Endothelial cell of umbilical vein (primary cell): ENCODE measurements at regions not wholly inside any gene's neighbourhood (a gene's known extent, or its start where the extent isn't known, plus 50 kb on each side); places are given as distances from the start of the nearest gene placed in this dataset.

Source experiments
- BruUV-seq: library from RNA; stranded (reverse); fragments of 400-500 nt; replicated peaks from 2 replicates; lab custom pipeline; 2021; lab: Mats Ljungman, UMichigan
- CTCF ChIA-PET: fragments of 300-600, 350-600 bp; sonication (Branson Sonifier 250); formaldehyde crosslinking; loops from one replicate; lab custom pipeline; 2021; ENCODE audit warnings: antibody characterized with exemption, inconsistent platforms; lab: Charles Lee
- POLR2A ChIA-PET: fragments of 300-600, 350-600 bp; sonication (Branson Sonifier 250); formaldehyde crosslinking; loops from one replicate; lab custom pipeline; 2021; ENCODE audit warnings: antibody characterized with exemption, inconsistent platforms; lab: Charles Lee
- DNase-seq: peaks from one replicate; pipeline ENCODE4 v3.0.0-alpha.2; 2011; ENCODE audit warnings: low read depth, low spot score
- FAIRE-seq: peaks from 2 replicates; lab custom pipeline; 2011; peaks lifted over from hg19 to GRCh38; lab: Jason Lieb, UNC
- H2AFZ ChIP-seq: 2 replicates; pipeline ENCODE4 v1.6.0; 2012; ENCODE audit warnings: low read depth, low read length, control low read depth, inconsistent platforms
- H3K27ac ChIP-seq: 2 replicates; pipeline ENCODE4 v1.5.1; 2011; ENCODE audit warnings: low read depth, mild to moderate bottlenecking, control low read depth, low read length, moderate library complexity; ENCODE audit not compliant: insufficient read depth
- H3K27me3 ChIP-seq, 2 experiments: 2 replicates each; pipeline versions ENCODE4 v1.6.0 to v1.6.1; 2011; ENCODE audit warnings: low read length in 2 of 2, mixed read lengths in 1 of 2; ENCODE audit not compliant: control insufficient read depth in 2 of 2, insufficient read depth in 2 of 2
- H3K36me3 ChIP-seq, 2 experiments: 2 replicates in 1 of 2; 3 replicates in 1 of 2; pipeline ENCODE4 v1.5.1; 2011; ENCODE audit warnings: low read length in 2 of 2, mild to moderate bottlenecking in 1 of 2, moderate library complexity in 1 of 2; ENCODE audit not compliant: control insufficient read depth in 2 of 2, insufficient read depth in 2 of 2; ENCODE audit errors: extremely low read depth in 1 of 2
- H3K4me1 ChIP-seq: 3 replicates; pipeline ENCODE4 v1.5.1; 2011; ENCODE audit warnings: mild to moderate bottlenecking, low read length; ENCODE audit not compliant: control insufficient read depth, insufficient read depth; ENCODE audit errors: extremely low read depth
- H3K4me2 ChIP-seq: 2 replicates; pipeline ENCODE4 v1.6.1; 2011; ENCODE audit warnings: low read length, control low read depth, mixed read lengths; ENCODE audit not compliant: insufficient read depth
- H3K4me3 ChIP-seq, 3 experiments: fragments of 200-600 bp in 1 of 3; sonication (generic), shearing (Covaris generic) in 1 of 3; replicated peaks in 1 of 3; 2 replicates each; pipeline ENCODE4 v1.5.1; 2011 to 2016; ENCODE audit warnings: control low read depth in 3 of 3, low read length in 3 of 3, mild to moderate bottlenecking in 2 of 3, inconsistent platforms in 1 of 3, low read depth in 1 of 3, moderate library complexity in 1 of 3; ENCODE audit not compliant: insufficient read depth in 1 of 3
- H3K79me2 ChIP-seq: 2 replicates; pipeline ENCODE4 v1.6.0; 2012; ENCODE audit warnings: low read length, inconsistent platforms; ENCODE audit not compliant: control insufficient read depth, insufficient read depth
- H3K9ac ChIP-seq: replicated peaks from 2 replicates; pipeline ENCODE3; 2011; ENCODE audit warnings: low read length, control low read depth; ENCODE audit not compliant: insufficient read depth; ENCODE audit errors: extremely low read depth
- H3K9me1 ChIP-seq: replicated peaks from 3 replicates; pipeline ENCODE4 v1.6.0; 2011; ENCODE audit warnings: mild to moderate bottlenecking, low read length; ENCODE audit not compliant: control insufficient read depth, insufficient read depth; ENCODE audit errors: extremely low read depth
- H3K9me3 ChIP-seq: replicated peaks from 2 replicates; pipeline ENCODE4 v1.5.1; 2012; ENCODE audit warnings: low read length, inconsistent platforms; ENCODE audit not compliant: control insufficient read depth, insufficient read depth
- H4K20me1 ChIP-seq: replicated peaks from 2 replicates; pipeline ENCODE3; 2011; ENCODE audit warnings: mild to moderate bottlenecking, low read length; ENCODE audit not compliant: control insufficient read depth, insufficient read depth; ENCODE audit errors: extremely low read depth
- EZH2 ChIP-seq: IDR thresholded peaks from 2 replicates; pipeline ENCODE4 v1.6.1; 2012; ENCODE audit warnings: borderline replicate concordance, low read depth, mild to moderate bottlenecking, moderate library complexity, low read length, inconsistent platforms; ENCODE audit not compliant: severe bottlenecking
- FOS ChIP-seq: IDR thresholded peaks from 2 replicates; pipeline ENCODE4 v1.6.1; 2011; ENCODE audit warnings: mild to moderate bottlenecking, low read length, moderate library complexity, borderline replicate concordance; ENCODE audit not compliant: insufficient read depth
- GATA2 ChIP-seq: IDR thresholded peaks from 2 replicates; pipeline ENCODE4 v1.7.0; 2011; ENCODE audit warnings: low read depth, mild to moderate bottlenecking, moderate library complexity, mixed read lengths, low read length; ENCODE audit not compliant: insufficient read length, insufficient read depth
- JUN ChIP-seq: IDR thresholded peaks from 2 replicates; pipeline ENCODE4 v1.6.1; 2011; ENCODE audit warnings: borderline replicate concordance, low read depth; ENCODE audit not compliant: insufficient read length, insufficient read depth
- MAX ChIP-seq: IDR thresholded peaks from 2 replicates; pipeline ENCODE4 v1.6.1; 2011; ENCODE audit not compliant: insufficient read depth, insufficient read length
- MYC ChIP-seq: IDR thresholded peaks from one replicate; pipeline ENCODE4 v1.6.1; 2011; ENCODE audit warnings: mild to moderate bottlenecking, low read depth, low read length
- POLR2A ChIP-seq: IDR thresholded peaks from 2 replicates; pipeline ENCODE4 v1.6.1; 2012; ENCODE audit warnings: low read depth, mild to moderate bottlenecking, control low read depth, low read length
- POLR2AphosphoS5 ChIP-seq: IDR thresholded peaks from 2 replicates; pipeline ENCODE4 v1.6.1; 2012; ENCODE audit warnings: low read depth, mild to moderate bottlenecking, control low read depth, low read length, moderate library complexity; ENCODE audit not compliant: insufficient read depth
- dilution Hi-C: fragments of 300-500 bp; cut with MboI; formaldehyde crosslinking; loops from one replicate; pipeline ENCODE4 v1.15.0; 2019; ENCODE audit warnings: low sequenced_read_pairs; ENCODE audit not compliant: extremely low pct_ligation_motif_present
- intact Hi-C: fragments of 100-400 bp; cut with micrococcal nuclease; formaldehyde crosslinking; loops from one replicate; pipeline ENCODE4 v1.10.0; 2022
- TF ChIP-seq, protein P1 (sequence below), 2 donors: IDR thresholded peaks; 1 replicate in 1 of 2; 2 replicates in 1 of 2; pipeline ENCODE4 v1.5.1; 2011; ENCODE audit warnings: low read length in 2 of 2, mild to moderate bottlenecking in 2 of 2, moderate library complexity in 2 of 2, control low read depth in 1 of 2, inconsistent platforms in 1 of 2, low read depth in 1 of 2; ENCODE audit not compliant: insufficient read depth in 1 of 2; ENCODE audit errors: extremely low read depth in 1 of 2

DNA sequence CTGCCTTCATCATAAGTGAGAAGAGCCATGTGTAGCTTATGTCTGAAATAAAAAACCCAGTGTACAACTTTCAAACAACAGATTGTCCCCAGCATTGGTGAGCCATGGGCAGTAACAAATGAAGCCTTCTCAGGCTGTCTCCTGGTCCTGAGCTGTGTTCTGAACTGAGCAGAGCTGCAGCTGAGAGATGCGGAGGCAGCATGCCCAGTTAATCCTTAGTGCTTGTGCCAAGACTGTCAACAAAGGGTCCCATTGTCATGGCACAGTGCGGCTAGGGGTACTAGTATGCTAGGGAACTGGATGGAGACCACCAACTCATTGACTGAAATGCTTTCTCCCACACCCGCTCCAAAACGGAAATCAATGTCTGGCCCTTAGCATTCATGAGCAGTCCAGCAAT, 154.3 kb downstream of the RMST start:
- TF ChIP-seq POLR2AphosphoS5 (no peak), MYC (no peak), MAX (no peak), JUN (no peak), EZH2 (no peak), FOS (no peak), GATA2 (no peak), POLR2A (no peak)
- TF ChIP-seq, protein P1, sequence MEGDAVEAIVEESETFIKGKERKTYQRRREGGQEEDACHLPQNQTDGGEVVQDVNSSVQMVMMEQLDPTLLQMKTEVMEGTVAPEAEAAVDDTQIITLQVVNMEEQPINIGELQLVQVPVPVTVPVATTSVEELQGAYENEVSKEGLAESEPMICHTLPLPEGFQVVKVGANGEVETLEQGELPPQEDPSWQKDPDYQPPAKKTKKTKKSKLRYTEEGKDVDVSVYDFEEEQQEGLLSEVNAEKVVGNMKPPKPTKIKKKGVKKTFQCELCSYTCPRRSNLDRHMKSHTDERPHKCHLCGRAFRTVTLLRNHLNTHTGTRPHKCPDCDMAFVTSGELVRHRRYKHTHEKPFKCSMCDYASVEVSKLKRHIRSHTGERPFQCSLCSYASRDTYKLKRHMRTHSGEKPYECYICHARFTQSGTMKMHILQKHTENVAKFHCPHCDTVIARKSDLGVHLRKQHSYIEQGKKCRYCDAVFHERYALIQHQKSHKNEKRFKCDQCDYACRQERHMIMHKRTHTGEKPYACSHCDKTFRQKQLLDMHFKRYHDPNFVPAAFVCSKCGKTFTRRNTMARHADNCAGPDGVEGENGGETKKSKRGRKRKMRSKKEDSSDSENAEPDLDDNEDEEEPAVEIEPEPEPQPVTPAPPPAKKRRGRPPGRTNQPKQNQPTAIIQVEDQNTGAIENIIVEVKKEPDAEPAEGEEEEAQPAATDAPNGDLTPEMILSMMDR (IDR thresholded peaks at IDR 0.05; ENCODE audit: extremely low read depth in 1 of 2, insufficient read depth in 1 of 2, low read depth in 1 of 2, low read length in 2 of 2), result no peak
- DNase-seq, result no peak
- no peak overlapping the region for H3K9ac ChIP-seq
- BruUV-seq, result no TSS peak
- intact Hi-C loops (no loop called here), dilution Hi-C loops (no loop called here)
- no peaks in the 10 kb centered on the region for H3K9me1 ChIP-seq
- H3K36me3 ChIP-seq, result no peaks in the 10 kb centered on the region
- ChIA-PET POLR2A (no interaction called here), CTCF (no interaction called here)
- H3K4me2 ChIP-seq, result no peak overlapping the region
- H2AFZ ChIP-seq, result no peak overlapping the region
- no peak overlapping the region for H3K4me3 ChIP-seq
- no peak overlapping the region for H3K27ac ChIP-seq
- no peaks in the 10 kb centered on the region for H3K4me1 ChIP-seq
- FAIRE-seq, result no peak
- H3K9me3 ChIP-seq, result peaks cover 2% of the 10 kb centered on the region
- H3K79me2 ChIP-seq, result no peaks in the 10 kb centered on the region
- no peaks in the 10 kb centered on the region for H3K27me3 ChIP-seq
- no peaks in the 10 kb centered on the region for H4K20me1 ChIP-seq
